MM.1S (cell line): ENCODE measurements at regions not wholly inside any gene's neighbourhood (a gene's known extent, or its start where the extent isn't known, plus 50 kb on each side); places are given as distances from the start of the nearest gene placed in this dataset.

Experiments
- DNase-seq: peaks from one replicate; pipeline ENCODE4 v3.0.0-alpha.2; 2015
- H2AFZ ChIP-seq: fragments of 300-600 bp; sonication (generic); 2 replicates; pipeline ENCODE4 v1.6.0; 2016; ENCODE audit warnings: antibody characterized with exemption, low read length
- H3F3A ChIP-seq: fragments of 300-600 bp; sonication (generic); 2 replicates; pipeline ENCODE4 v1.6.1; 2016; ENCODE audit warnings: mild to moderate bottlenecking, antibody characterized with exemption, low read length, moderate library complexity, mixed read lengths; ENCODE audit not compliant: insufficient read depth
- H3K27ac ChIP-seq: fragments of 300-600 bp; sonication (generic); 2 replicates; pipeline ENCODE4 v1.5.1; 2016; ENCODE audit warnings: mild to moderate bottlenecking, low read length
- H3K27me3 ChIP-seq: fragments of 300-600 bp; sonication (generic); replicated peaks from 2 replicates; pipeline ENCODE4 v1.6.0; 2016; ENCODE audit warnings: low read length; ENCODE audit not compliant: insufficient read depth
- H3K36me3 ChIP-seq: fragments of 300-600 bp; sonication (generic); replicated peaks from 2 replicates; pipeline ENCODE4 v1.6.1; 2016; ENCODE audit warnings: mild to moderate bottlenecking, low read length, mixed read lengths; ENCODE audit not compliant: insufficient read depth
- H3K4me1 ChIP-seq: fragments of 300-600 bp; sonication (generic); 2 replicates; pipeline ENCODE4 v1.6.1; 2016; ENCODE audit warnings: low read length, mixed read lengths
- H3K4me2 ChIP-seq: fragments of 300-600 bp; sonication (generic); 2 replicates; pipeline ENCODE4 v1.6.0; 2016; ENCODE audit warnings: low read depth, low read length
- H3K4me3 ChIP-seq: fragments of 300-600 bp; sonication (generic); 2 replicates; pipeline ENCODE4 v1.5.1; 2016; ENCODE audit warnings: low read length, mixed read lengths
- H3K79me2 ChIP-seq: fragments of 300-600 bp; sonication (generic); 2 replicates; pipeline ENCODE4 v1.6.1; 2016; ENCODE audit warnings: mixed run types, low read length, mixed read lengths
- H3K9ac ChIP-seq: fragments of 300-600 bp; sonication (generic); 2 replicates; pipeline ENCODE4 v1.6.1; 2016; ENCODE audit warnings: low read length, mixed read lengths
- H3K9me2 ChIP-seq: fragments of 300-600 bp; sonication (generic); replicated peaks from 2 replicates; pipeline ENCODE4 v1.6.1; 2016; ENCODE audit warnings: mild to moderate bottlenecking, low read length, mixed read lengths; ENCODE audit not compliant: insufficient read depth
- H3K9me3 ChIP-seq: fragments of 300-600 bp; sonication (generic); replicated peaks from 2 replicates; pipeline ENCODE4 v1.6.1; 2016; ENCODE audit warnings: mild to moderate bottlenecking, low read length, mixed read lengths; ENCODE audit not compliant: insufficient read depth
- H4K20me1 ChIP-seq: fragments of 300-600 bp; sonication (generic); 2 replicates; pipeline ENCODE4 v1.6.1; 2016; ENCODE audit warnings: mild to moderate bottlenecking, low read length, moderate library complexity, mixed read lengths; ENCODE audit not compliant: insufficient read depth
- EZH2 ChIP-seq: fragments of 300-600 bp; sonication (generic); optimal IDR thresholded peaks from 2 replicates; pipeline ENCODE3; 2017; ENCODE audit warnings: low read depth, mild to moderate bottlenecking, antibody characterized with exemption, low read length, mixed read lengths
- EZH2phosphoT487 ChIP-seq: fragments of 300-600 bp; sonication (generic); IDR thresholded peaks from 2 replicates; pipeline ENCODE4 v1.6.1; 2018; ENCODE audit warnings: antibody characterized with exemption, low read length
- TF ChIP-seq, protein P1 (sequence below): fragments of 300-600 bp; sonication (generic); IDR thresholded peaks from 2 replicates; pipeline ENCODE4 v1.5.1; 2016; ENCODE audit warnings: antibody characterized with exemption, low read length, mixed read lengths

- no peaks in the 10 kb centered on the region for H3K9me2 ChIP-seq
- peaks cover 12% of the 10 kb centered on the region for H3K4me1 ChIP-seq
- no peak overlapping the region for H2AFZ ChIP-seq
- TF ChIP-seq EZH2phosphoT487 (no peak), EZH2 (no peak)
- TF ChIP-seq, protein P1, sequence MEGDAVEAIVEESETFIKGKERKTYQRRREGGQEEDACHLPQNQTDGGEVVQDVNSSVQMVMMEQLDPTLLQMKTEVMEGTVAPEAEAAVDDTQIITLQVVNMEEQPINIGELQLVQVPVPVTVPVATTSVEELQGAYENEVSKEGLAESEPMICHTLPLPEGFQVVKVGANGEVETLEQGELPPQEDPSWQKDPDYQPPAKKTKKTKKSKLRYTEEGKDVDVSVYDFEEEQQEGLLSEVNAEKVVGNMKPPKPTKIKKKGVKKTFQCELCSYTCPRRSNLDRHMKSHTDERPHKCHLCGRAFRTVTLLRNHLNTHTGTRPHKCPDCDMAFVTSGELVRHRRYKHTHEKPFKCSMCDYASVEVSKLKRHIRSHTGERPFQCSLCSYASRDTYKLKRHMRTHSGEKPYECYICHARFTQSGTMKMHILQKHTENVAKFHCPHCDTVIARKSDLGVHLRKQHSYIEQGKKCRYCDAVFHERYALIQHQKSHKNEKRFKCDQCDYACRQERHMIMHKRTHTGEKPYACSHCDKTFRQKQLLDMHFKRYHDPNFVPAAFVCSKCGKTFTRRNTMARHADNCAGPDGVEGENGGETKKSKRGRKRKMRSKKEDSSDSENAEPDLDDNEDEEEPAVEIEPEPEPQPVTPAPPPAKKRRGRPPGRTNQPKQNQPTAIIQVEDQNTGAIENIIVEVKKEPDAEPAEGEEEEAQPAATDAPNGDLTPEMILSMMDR: no peak
- H3K79me2 ChIP-seq: no peaks in the 10 kb centered on the region
- H3F3A ChIP-seq: no peaks in the 10 kb centered on the region
- no peaks in the 10 kb centered on the region for H3K36me3 ChIP-seq
- H3K27me3 ChIP-seq: peaks cover 31% of the 10 kb centered on the region
- no peak overlapping the region for H3K27ac ChIP-seq
- H4K20me1 ChIP-seq: no peaks in the 10 kb centered on the region
- no peak overlapping the region; the same call in 1 of the 2 replicates for H3K4me3 ChIP-seq
- no peak overlapping the region for H3K9ac ChIP-seq
- DNase-seq: peak; percentile 85
- peak overlapping the region; percentile 54 for H3K4me2 ChIP-seq
- H3K9me3 ChIP-seq: no peaks in the 10 kb centered on the region
Measured at GRCh38 chr11:15473954-15474837, 359.5 kb downstream of the INSC start.

GRCh38 chr11:15476371-15476917 lies 361.7 kb downstream of the INSC start:
- Histone ChIP-seq H3K27ac (no peak overlapping the region), H3K4me3 (no peak overlapping the region), H3K9me2 (no peaks in the 10 kb centered on the region), H3K36me3 (no peaks in the 10 kb centered on the region), H4K20me1 (no peaks in the 10 kb centered on the region), H2AFZ (no peak overlapping the region), H3K9ac (no peak overlapping the region), H3K4me2 (no peak overlapping the region), H3F3A (no peaks in the 10 kb centered on the region), H3K4me1 (peaks cover 12% of the 10 kb centered on the region), H3K27me3 (peaks cover 31% of the 10 kb centered on the region), H3K79me2 (no peaks in the 10 kb centered on the region), H3K9me3 (no peaks in the 10 kb centered on the region)
- TF ChIP-seq, protein P1: no peak
- TF ChIP-seq EZH2phosphoT487 (no peak), EZH2 (no peak)
- no peak for DNase-seq

- H3K27ac ChIP-seq: no peak overlapping the region
- no peak overlapping the region for H3K4me2 ChIP-seq
Measured at GRCh38 chr11:15481871-15482270, 367.1 kb downstream of the INSC start.

More at GRCh38 chr11:15481871-15482270, 367.1 kb downstream of the INSC start:
- Histone ChIP-seq H3K27me3 (peaks cover 3% of the 10 kb centered on the region; the same call in 1 of the 2 replicates), H3K9ac (no peak overlapping the region), H3K9me2 (no peaks in the 10 kb centered on the region), H3K79me2 (no peaks in the 10 kb centered on the region), H3K4me3 (no peak overlapping the region), H3F3A (no peaks in the 10 kb centered on the region), H3K9me3 (no peaks in the 10 kb centered on the region), H2AFZ (no peak overlapping the region), H4K20me1 (no peaks in the 10 kb centered on the region), H3K4me1 (no peaks in the 10 kb centered on the region), H3K36me3 (no peaks in the 10 kb centered on the region)
- TF ChIP-seq, protein P1: no peak
- TF ChIP-seq EZH2 (no peak), EZH2phosphoT487 (no peak)
- no peak for DNase-seq
